ENCODE measurements at regions not wholly inside any gene's neighbourhood (a gene's known extent, or its start where the extent isn't known, plus 50 kb on each side); places are given as distances from the start of the nearest gene placed in this dataset.

GRCh38 chr5:152331718-152332117 is 73.4 kb downstream of the NMUR2 start:
- peaks cover 10% of the 10 kb centered on the region for H3K4me1 Mint-ChIP-seq
- Histone ChIP-seq H3K27ac (ENCODE audit: low read depth, low read length) (no peak overlapping the region), H3K9me3 (ENCODE audit: control insufficient read depth, low read length) (peaks cover 5% of the 10 kb centered on the region), H3K36me3 (ENCODE audit: control insufficient read depth, insufficient read depth, low read length) (no peaks in the 10 kb centered on the region), H3K27me3 (ENCODE audit: control insufficient read depth, insufficient read depth, low read length, poor library complexity, severe bottlenecking) (peaks cover 32% of the 10 kb centered on the region), H3K9ac (ENCODE audit: extremely low read depth, low read length, poor library complexity, severe bottlenecking) (no peak overlapping the region), H3K4me1 (ENCODE audit: control insufficient read depth, insufficient read depth, low read length) (peaks cover 13% of the 10 kb centered on the region), H3K4me3 (ENCODE audit: low read length) (no peak overlapping the region)
- H3K36me3 Mint-ChIP-seq (ENCODE audit: low read depth): no peaks in the 10 kb centered on the region
- no peak overlapping the region for H3K27ac Mint-ChIP-seq
- no peak for DNase-seq
- H3K27me3 Mint-ChIP-seq (ENCODE audit: insufficient read depth): peaks cover 65% of the 10 kb centered on the region
- TF ChIP-seq, protein P1, sequence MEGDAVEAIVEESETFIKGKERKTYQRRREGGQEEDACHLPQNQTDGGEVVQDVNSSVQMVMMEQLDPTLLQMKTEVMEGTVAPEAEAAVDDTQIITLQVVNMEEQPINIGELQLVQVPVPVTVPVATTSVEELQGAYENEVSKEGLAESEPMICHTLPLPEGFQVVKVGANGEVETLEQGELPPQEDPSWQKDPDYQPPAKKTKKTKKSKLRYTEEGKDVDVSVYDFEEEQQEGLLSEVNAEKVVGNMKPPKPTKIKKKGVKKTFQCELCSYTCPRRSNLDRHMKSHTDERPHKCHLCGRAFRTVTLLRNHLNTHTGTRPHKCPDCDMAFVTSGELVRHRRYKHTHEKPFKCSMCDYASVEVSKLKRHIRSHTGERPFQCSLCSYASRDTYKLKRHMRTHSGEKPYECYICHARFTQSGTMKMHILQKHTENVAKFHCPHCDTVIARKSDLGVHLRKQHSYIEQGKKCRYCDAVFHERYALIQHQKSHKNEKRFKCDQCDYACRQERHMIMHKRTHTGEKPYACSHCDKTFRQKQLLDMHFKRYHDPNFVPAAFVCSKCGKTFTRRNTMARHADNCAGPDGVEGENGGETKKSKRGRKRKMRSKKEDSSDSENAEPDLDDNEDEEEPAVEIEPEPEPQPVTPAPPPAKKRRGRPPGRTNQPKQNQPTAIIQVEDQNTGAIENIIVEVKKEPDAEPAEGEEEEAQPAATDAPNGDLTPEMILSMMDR (conservative IDR thresholded peaks at IDR 0.05): no peak
- no peaks in the 10 kb centered on the region for H3K9me3 Mint-ChIP-seq
- H3K4me3 Mint-ChIP-seq: no peak overlapping the region
- 95 to 100% methylated on average over 2 of the region's 2 CpGs for WGBS, 2 experiments (ENCODE audit: insufficient coverage in 1 of 2, insufficient read length in 1 of 2)

GRCh38 chr5:152331006-152331405 is 74.1 kb downstream of the NMUR2 start:
- Histone ChIP-seq H3K36me3 (ENCODE audit: control insufficient read depth, insufficient read depth, low read length) (no peaks in the 10 kb centered on the region), H3K4me3 (ENCODE audit: low read length) (no peak overlapping the region), H3K27me3 (ENCODE audit: control insufficient read depth, insufficient read depth, low read length, poor library complexity, severe bottlenecking) (peaks cover 28% of the 10 kb centered on the region), H3K27ac (ENCODE audit: low read depth, low read length) (no peak overlapping the region), H3K9me3 (ENCODE audit: control insufficient read depth, low read length) (peaks cover 9% of the 10 kb centered on the region), H3K4me1 (ENCODE audit: control insufficient read depth, insufficient read depth, low read length) (peaks cover 8% of the 10 kb centered on the region), H3K9ac (ENCODE audit: extremely low read depth, low read length, poor library complexity, severe bottlenecking) (no peak overlapping the region)
- H3K27me3 Mint-ChIP-seq (ENCODE audit: insufficient read depth): peaks cover 67% of the 10 kb centered on the region
- DNase-seq: no peak
- WGBS, 2 experiments (ENCODE audit: insufficient coverage in 1 of 2, insufficient read length in 1 of 2): 100% methylated on average over 2 of the region's 2 CpGs
- peaks cover 5% of the 10 kb centered on the region for H3K4me1 Mint-ChIP-seq
- H3K9me3 Mint-ChIP-seq: no peaks in the 10 kb centered on the region
- H3K36me3 Mint-ChIP-seq (ENCODE audit: low read depth): no peaks in the 10 kb centered on the region
- H3K27ac Mint-ChIP-seq: no peak overlapping the region
- TF ChIP-seq, protein P1 (conservative IDR thresholded peaks at IDR 0.05): no peak
- H3K4me3 Mint-ChIP-seq: no peak overlapping the region

- Mint-ChIP-seq H3K36me3 (ENCODE audit: low read depth) (no peaks in the 10 kb centered on the region), H3K27ac (no peak overlapping the region), H3K27me3 (ENCODE audit: insufficient read depth) (peaks cover 64% of the 10 kb centered on the region), H3K9me3 (no peaks in the 10 kb centered on the region), H3K4me1 (peaks cover 1% of the 10 kb centered on the region), H3K4me3 (no peak overlapping the region)
- WGBS, 2 experiments (ENCODE audit: insufficient coverage in 1 of 2, insufficient read length in 1 of 2): 95 to 97% methylated on average over 4 to 5 of the region's 5 CpGs
- no peak for DNase-seq
- H3K27ac ChIP-seq (ENCODE audit: low read depth, low read length): no peak overlapping the region
- no peak overlapping the region for H3K4me3 ChIP-seq (ENCODE audit: low read length)
- H3K9ac ChIP-seq (ENCODE audit: extremely low read depth, low read length, poor library complexity, severe bottlenecking): no peak overlapping the region
- peaks cover 16% of the 10 kb centered on the region for H3K27me3 ChIP-seq (ENCODE audit: control insufficient read depth, insufficient read depth, low read length, poor library complexity, severe bottlenecking)
- peaks cover 9% of the 10 kb centered on the region for H3K9me3 ChIP-seq (ENCODE audit: control insufficient read depth, low read length)
- TF ChIP-seq, protein P1 (conservative IDR thresholded peaks at IDR 0.05): no peak
- H3K4me1 ChIP-seq (ENCODE audit: control insufficient read depth, insufficient read depth, low read length): peaks cover 4% of the 10 kb centered on the region
- H3K36me3 ChIP-seq (ENCODE audit: control insufficient read depth, insufficient read depth, low read length): no peaks in the 10 kb centered on the region
These were observed 75.3 kb downstream of the NMUR2 start for GRCh38 chr5:152329761-152330283.

Measured in endodermal cell (in vitro differentiated cells).